ENCODE measurements at regions not wholly inside any gene's neighbourhood (a gene's known extent, or its start where the extent isn't known, plus 50 kb on each side); places are given as distances from the start of the nearest gene placed in this dataset.

- DNase-seq, result no peak
Observed at GRCh38 chr10:58885146-58885545, 291.3 kb upstream of the PHYHIPL start.

GRCh38 chr10:58885686-58886345 is 290.6 kb upstream of the PHYHIPL start:
- DNase-seq, result no peak

GRCh38 chr10:58886406-58886805 is 290.0 kb upstream of the PHYHIPL start:
- no peak for DNase-seq

GRCh38 chr10:58887474-58887873 is 289.0 kb upstream of the PHYHIPL start:
- DNase-seq, result no peak

- no peak for DNase-seq
Observed at GRCh38 chr10:58888957-58889356, 287.5 kb upstream of the PHYHIPL start.

- no peak for DNase-seq
Observed at GRCh38 chr10:58892031-58892531, 284.4 kb upstream of the PHYHIPL start.

- DNase-seq, result no peak
Observed at GRCh38 chr10:58894929-58895328, 281.5 kb upstream of the PHYHIPL start.

- no peak for DNase-seq
Observed at GRCh38 chr10:58896229-58896628, 280.2 kb upstream of the PHYHIPL start.

GRCh38 chr10:58897236-58897635 is 279.2 kb upstream of the PHYHIPL start:
- DNase-seq, result no peak

GRCh38 chr10:58897708-58898107 is 278.7 kb upstream of the PHYHIPL start:
- no peak for DNase-seq

- no peak for DNase-seq
Observed at GRCh38 chr10:58898854-58899573, 277.4 kb upstream of the PHYHIPL start.

GRCh38 chr10:58901092-58901646 is 275.3 kb upstream of the PHYHIPL start:
- DNase-seq, result no peak

GRCh38 chr10:58903071-58903470 is 273.4 kb upstream of the PHYHIPL start:
- no peak for DNase-seq

GRCh38 chr10:58909881-58910280 is 266.6 kb upstream of the PHYHIPL start:
- no peak for DNase-seq

GRCh38 chr10:58913717-58914116 is 262.7 kb upstream of the PHYHIPL start:
- no peak for DNase-seq

- DNase-seq, result no peak
Observed at GRCh38 chr10:58918887-58919286, 257.6 kb upstream of the PHYHIPL start.

- no peak for DNase-seq
Observed at GRCh38 chr10:58919927-58920654, 256.4 kb upstream of the PHYHIPL start.

GRCh38 chr10:58920655-58921003 is 255.8 kb upstream of the PHYHIPL start:
- no peak for DNase-seq

GRCh38 chr10:58921421-58921855 is 255.0 kb upstream of the PHYHIPL start:
- DNase-seq, result no peak

GRCh38 chr10:58925381-58925780 is 251.1 kb upstream of the PHYHIPL start:
- DNase-seq, result no peak

- DNase-seq, result no peak
Observed at GRCh38 chr10:58930500-58930899, 245.9 kb upstream of the PHYHIPL start.

GRCh38 chr10:58932126-58932525 is 244.3 kb upstream of the PHYHIPL start:
- no peak for DNase-seq
